Small intestine (tissue), 7 donors: ENCODE measurements at regions not wholly inside any gene's neighbourhood (a gene's known extent, or its start where the extent isn't known, plus 50 kb on each side); places are given as distances from the start of the nearest gene placed in this dataset.

Source experiments
- DNase-seq, 2 donors: peaks; one replicate each; pipeline versions ENCODE4 v3.0.0 to v3.0.0-alpha.2; 2013
- FAIRE-seq: peaks from 2 replicates; lab custom pipeline; 2012; peaks lifted over from hg19 to GRCh38; lab: Jason Lieb, UNC
- H3K27ac ChIP-seq, 3 donors: one replicate each; pipeline ENCODE4 v1.5.1; 2013; ENCODE audit warnings: low read length in 2 of 3, mild to moderate bottlenecking in 2 of 3, control low read depth in 1 of 3, inconsistent platforms in 1 of 3, low read depth in 1 of 3, moderate library complexity in 1 of 3
- H3K27me3 ChIP-seq, 3 donors: one replicate each; pipeline ENCODE4 v1.6.1; 2013; ENCODE audit warnings: low read length in 3 of 3, inconsistent platforms in 1 of 3; ENCODE audit not compliant: control insufficient read depth in 3 of 3, insufficient read depth in 3 of 3
- H3K36me3 ChIP-seq, 3 donors: one replicate each; pipeline ENCODE4 v1.6.1; 2013; ENCODE audit warnings: low read length in 3 of 3, inconsistent platforms in 1 of 3, low read depth in 1 of 3, mild to moderate bottlenecking in 1 of 3, moderate library complexity in 1 of 3; ENCODE audit not compliant: control insufficient read depth in 3 of 3, insufficient read depth in 2 of 3
- H3K4me1 ChIP-seq, 3 donors: one replicate each; pipeline ENCODE4 v1.6.1; 2013; ENCODE audit warnings: low read length in 2 of 3, inconsistent platforms in 1 of 3, low read depth in 1 of 3, mild to moderate bottlenecking in 1 of 3, moderate library complexity in 1 of 3; ENCODE audit not compliant: control insufficient read depth in 3 of 3, insufficient read depth in 2 of 3
- H3K4me3 ChIP-seq, 3 donors: one replicate each; pipeline ENCODE4 v1.5.1; 2013; ENCODE audit warnings: low read length in 3 of 3, control low read depth in 1 of 3, inconsistent platforms in 1 of 3, low read depth in 1 of 3, mild to moderate bottlenecking in 1 of 3, moderate library complexity in 1 of 3
- H3K9me3 ChIP-seq, 2 donors: one replicate each; pipeline ENCODE4 v1.6.1; 2013; ENCODE audit warnings: low read depth in 1 of 2, low read length in 1 of 2; ENCODE audit not compliant: control insufficient read depth in 2 of 2, insufficient read depth in 1 of 2
- WGBS, 3 donors: extraction: QIAGEN DNeasy Blood & Tissue Kit; methylation state at CpG; one replicate each; pipeline ENCODE4 v1.1.7; 2013; 5-methylcytosine and 5-hydroxymethylcytosine counted together
- donor health status: healthy with polysubstance abuse.
- donor health status: control.
- donor health status: control.
- donor health status: Bipolar disorder and iron deficiency.
- donor health status: healthy.

DNA sequence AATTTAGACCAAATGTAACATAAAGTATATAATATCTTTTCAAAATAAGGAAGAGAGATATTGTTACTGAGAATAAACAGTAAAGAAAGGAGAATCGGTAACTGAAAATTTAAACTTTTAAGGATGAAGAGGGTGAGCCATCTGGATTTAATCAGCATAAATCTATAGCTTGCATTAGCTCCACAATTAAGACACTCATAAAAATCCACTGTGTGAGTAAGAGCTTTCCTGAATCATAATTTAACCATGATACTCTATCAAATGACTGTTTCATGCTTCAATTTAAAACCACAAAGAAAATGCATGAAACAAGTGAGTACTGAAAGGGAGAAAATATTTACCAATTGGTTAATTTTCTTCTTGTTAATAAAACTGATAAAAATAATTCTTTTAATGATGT, 951.5 kb upstream of the SLIT2 start:
- Histone ChIP-seq H3K27me3 (no peaks in the 10 kb centered on the region), H3K9me3 (no peaks in the 10 kb centered on the region), H3K4me1 (no peaks in the 10 kb centered on the region), H3K4me3 (no peak overlapping the region), H3K27ac (no peak overlapping the region), H3K36me3 (no peaks in the 10 kb centered on the region)
- no peak for DNase-seq
- no peak for FAIRE-seq
- 71 to 94% (median 89%) methylated on average over 1 of the region's 1 CpG for WGBS, 3 donors

DNA sequence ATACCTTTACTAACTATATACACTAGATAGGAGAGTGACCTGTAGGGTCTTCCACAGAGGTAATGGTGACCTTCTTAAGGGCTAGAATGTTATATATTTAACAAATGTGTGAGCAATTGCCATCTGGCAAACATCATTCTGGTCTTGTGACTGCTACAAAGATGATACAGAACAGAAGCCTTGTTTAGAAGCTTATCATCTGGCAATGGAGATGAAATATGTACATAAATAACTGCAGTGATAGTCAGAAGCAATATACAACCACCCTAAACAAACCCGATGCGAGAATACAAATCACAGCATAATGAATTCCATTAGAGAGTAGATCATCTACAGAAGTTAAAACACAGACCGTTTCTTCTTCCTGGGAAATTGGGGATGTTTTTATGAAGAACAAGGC, 952.7 kb upstream of the SLIT2 start:
- H3K36me3 ChIP-seq: no peaks in the 10 kb centered on the region
- 51 to 81% (median 77%) methylated on average over 3 of the region's 3 CpGs for WGBS, 3 donors
- DNase-seq: no peak
- FAIRE-seq: no peak
- no peaks in the 10 kb centered on the region for H3K4me1 ChIP-seq
- no peaks in the 10 kb centered on the region for H3K27me3 ChIP-seq
- no peaks in the 10 kb centered on the region for H3K9me3 ChIP-seq
- no peak overlapping the region for H3K27ac ChIP-seq
- no peak overlapping the region for H3K4me3 ChIP-seq

DNA sequence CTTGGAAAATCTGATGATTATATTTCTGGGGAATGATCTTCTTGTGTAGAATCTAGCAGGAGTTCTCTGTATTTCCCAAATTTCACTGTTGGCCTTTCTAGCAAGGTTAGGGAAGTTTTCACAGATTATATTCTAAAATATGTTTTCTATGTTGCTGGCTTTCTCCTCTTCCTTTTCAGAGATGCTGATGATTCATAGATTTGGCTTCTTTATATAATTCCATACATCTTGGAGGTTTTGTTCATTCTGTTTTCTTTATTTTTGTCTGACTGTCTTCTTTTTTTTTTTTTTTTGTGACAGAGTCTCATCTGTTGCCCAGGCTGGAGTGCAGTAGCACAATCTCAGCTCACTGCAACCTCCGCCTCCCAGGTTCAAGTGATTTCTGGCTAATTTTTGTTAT, 957.9 kb upstream of the SLIT2 start:
- DNase-seq: no peak
- H3K27ac ChIP-seq: no peak overlapping the region
- no peak for FAIRE-seq
- no peak overlapping the region for H3K4me3 ChIP-seq
- no peaks in the 10 kb centered on the region for H3K36me3 ChIP-seq
- H3K27me3 ChIP-seq: no peaks in the 10 kb centered on the region
- no peaks in the 10 kb centered on the region for H3K4me1 ChIP-seq
- WGBS, 3 donors: 94 to 100% (median 97%) methylated on average over 1 of the region's 1 CpG
- H3K9me3 ChIP-seq: no peaks in the 10 kb centered on the region

DNA sequence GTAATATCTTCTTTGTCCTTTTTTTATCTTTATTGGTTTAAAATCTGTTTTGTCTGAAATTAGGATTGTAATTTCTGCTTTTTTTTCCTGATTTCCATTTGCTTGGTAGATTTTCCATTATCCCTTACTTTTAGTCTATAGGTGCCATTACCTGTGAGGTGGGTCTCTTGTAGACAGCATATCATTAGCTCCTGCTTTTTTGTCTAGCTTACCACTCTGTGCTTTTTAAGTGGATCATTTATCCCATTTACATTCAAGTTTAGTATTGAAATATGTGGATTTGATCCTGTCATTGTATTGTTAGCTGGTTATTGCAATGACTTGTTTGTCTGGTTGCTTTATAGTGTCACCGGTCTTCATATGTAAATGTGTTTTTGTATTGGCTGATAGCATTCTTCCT, 958.6 kb upstream of the SLIT2 start:
- Histone ChIP-seq H3K27ac (no peak overlapping the region), H3K36me3 (no peaks in the 10 kb centered on the region), H3K4me3 (no peak overlapping the region), H3K27me3 (no peaks in the 10 kb centered on the region), H3K9me3 (no peaks in the 10 kb centered on the region), H3K4me1 (no peaks in the 10 kb centered on the region)
- 0 to 83% (median 3%) methylated on average over 1 of the region's 1 CpG for WGBS, 3 donors
- no peak for DNase-seq
- FAIRE-seq: no peak

DNA sequence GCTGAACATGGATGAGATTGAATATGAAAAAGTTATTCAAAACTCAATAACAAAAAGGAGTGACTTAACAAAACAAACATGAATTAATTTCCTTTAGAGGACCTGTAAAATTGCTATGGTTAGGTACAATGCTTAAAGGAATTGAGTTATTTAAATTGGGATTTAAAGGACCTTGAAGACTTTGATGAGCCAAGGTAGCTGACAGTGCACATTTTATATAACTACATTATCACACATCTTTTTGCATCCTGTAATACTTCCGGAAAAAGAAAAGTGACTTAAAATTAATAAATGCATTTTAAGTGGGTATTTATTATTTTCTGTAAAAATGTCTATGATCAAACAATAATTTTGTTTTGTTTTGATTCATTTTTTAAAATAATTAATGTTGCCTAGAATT, 964.8 kb upstream of the SLIT2 start:
- H3K27me3 ChIP-seq: no peaks in the 10 kb centered on the region
- H3K36me3 ChIP-seq: no peaks in the 10 kb centered on the region
- FAIRE-seq: no peak
- H3K4me1 ChIP-seq: no peaks in the 10 kb centered on the region
- H3K27ac ChIP-seq: no peak overlapping the region
- WGBS, 3 donors: 89 to 100% (median 97%) methylated on average over 1 of the region's 1 CpG
- H3K4me3 ChIP-seq: no peak overlapping the region
- H3K9me3 ChIP-seq: no peaks in the 10 kb centered on the region
- no peak for DNase-seq

DNA sequence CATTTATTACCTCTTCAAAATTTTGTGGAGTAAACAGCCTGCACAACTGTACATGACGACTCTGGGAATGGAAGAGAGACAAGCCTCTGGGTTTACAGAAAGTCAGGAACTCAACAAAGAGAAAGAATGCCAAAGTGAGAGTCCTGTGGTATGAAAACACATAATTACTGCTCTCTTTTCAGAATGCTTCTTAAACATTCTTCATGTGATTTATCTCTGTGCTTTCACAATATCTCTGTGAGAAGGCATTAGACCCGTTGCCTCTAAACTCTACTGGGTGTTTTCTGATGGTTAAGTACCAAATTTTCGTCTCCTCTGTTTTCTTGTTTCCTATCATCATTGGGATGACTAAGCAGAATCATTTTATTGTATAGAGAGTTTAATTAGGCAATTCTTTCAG, 966.6 kb upstream of the SLIT2 start:
- Histone ChIP-seq H3K4me3 (no peak overlapping the region), H3K9me3 (peaks cover 0 to 8% of the 10 kb centered on the region in 2 donors), H3K4me1 (no peaks in the 10 kb centered on the region), H3K36me3 (no peaks in the 10 kb centered on the region), H3K27ac (no peak overlapping the region), H3K27me3 (no peaks in the 10 kb centered on the region)
- FAIRE-seq: no peak
- WGBS, 3 donors: 37 to 59% (median 38%) methylated on average over 3 of the region's 3 CpGs
- DNase-seq: no peak

DNA sequence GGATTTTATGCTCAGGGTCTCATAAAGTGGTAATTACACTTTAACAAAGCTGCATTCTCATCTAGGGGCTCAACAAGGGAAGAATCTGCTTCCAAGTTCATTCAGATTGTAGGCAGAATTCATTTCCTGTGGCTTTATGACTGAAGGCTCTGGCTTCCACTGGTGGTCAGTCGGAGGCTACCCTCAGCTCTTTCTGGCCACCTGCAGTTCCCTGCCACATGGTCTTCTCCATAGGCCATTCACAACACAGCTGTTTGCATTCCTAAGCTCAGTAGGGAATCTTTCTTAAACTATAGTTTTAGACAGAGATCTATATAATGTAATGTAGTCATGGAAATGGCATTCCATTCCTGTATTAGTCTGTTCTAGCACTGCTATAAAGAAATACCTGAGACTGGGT, 973.0 kb upstream of the SLIT2 start:
- Histone ChIP-seq H3K27me3 (no peaks in the 10 kb centered on the region), H3K4me3 (no peak overlapping the region), H3K36me3 (no peaks in the 10 kb centered on the region), H3K27ac (no peak overlapping the region), H3K9me3 (peaks cover 0 to 8% of the 10 kb centered on the region in 2 donors), H3K4me1 (no peaks in the 10 kb centered on the region)
- DNase-seq (no peak), FAIRE-seq (no peak)
- WGBS, 3 donors: 65 to 100% (median 93%) methylated on average over 1 of the region's 1 CpG

DNA sequence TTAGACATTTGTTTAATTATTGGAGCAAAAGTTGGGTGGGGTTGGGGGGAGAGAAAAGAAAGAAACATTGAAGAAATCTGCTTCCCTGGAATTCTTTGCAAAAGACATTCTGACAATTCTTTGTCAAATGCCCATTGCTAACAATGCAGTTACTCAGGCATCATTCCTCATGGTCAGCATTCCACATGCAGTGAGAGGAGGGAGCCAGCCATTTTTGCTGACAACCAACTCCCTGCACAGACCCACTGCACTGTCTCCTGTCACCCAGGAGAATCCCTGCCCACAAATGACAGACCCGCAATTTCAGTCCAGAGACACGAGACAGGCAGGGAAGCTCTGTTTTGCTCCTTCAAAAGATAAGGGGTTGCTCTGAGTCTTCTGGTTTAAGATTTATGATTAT, 985.1 kb upstream of the SLIT2 start:
- H3K9me3 ChIP-seq: no peaks in the 10 kb centered on the region
- no peak overlapping the region for H3K4me3 ChIP-seq
- no peaks in the 10 kb centered on the region for H3K27me3 ChIP-seq
- FAIRE-seq (no peak), DNase-seq (no peak)
- 69 to 76% (median 71%) methylated on average over 2 of the region's 2 CpGs for WGBS, 3 donors
- no peak overlapping the region for H3K27ac ChIP-seq
- no peaks in the 10 kb centered on the region for H3K36me3 ChIP-seq
- no peaks in the 10 kb centered on the region for H3K4me1 ChIP-seq

DNA sequence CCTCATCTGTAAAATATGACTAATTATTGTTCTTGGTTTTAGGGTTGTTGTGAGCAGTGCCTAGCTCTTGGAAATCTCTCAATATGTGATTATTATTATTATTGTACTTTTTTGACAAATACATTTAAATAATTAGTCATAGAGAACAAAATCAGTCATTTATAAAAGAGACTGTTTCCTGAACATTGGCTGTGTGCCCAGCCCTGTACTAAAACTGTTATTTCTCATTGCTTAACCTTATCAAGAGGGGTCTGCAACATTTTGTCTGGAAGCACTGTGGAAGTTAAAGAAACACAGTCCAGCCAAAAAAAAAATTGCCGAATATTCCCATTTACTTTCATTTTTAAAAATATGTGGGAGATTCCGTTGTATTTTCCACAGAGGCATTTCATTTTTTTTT, 989.2 kb upstream of the SLIT2 start:
- no peak overlapping the region for H3K27ac ChIP-seq
- WGBS, 3 donors: 60 to 92% (median 82%) methylated on average over 2 of the region's 2 CpGs
- peaks cover 0 to 2% (median 0%) of the 10 kb centered on the region in 3 donors for H3K4me1 ChIP-seq
- H3K27me3 ChIP-seq: no peaks in the 10 kb centered on the region
- peaks cover 0 to 5% of the 10 kb centered on the region in 2 donors for H3K9me3 ChIP-seq
- H3K36me3 ChIP-seq: no peaks in the 10 kb centered on the region
- DNase-seq: no peak
- H3K4me3 ChIP-seq: no peak overlapping the region
- FAIRE-seq: no peak
